HuH-7.5 (cell line): ENCODE measurements at regions not wholly inside any gene's neighbourhood (a gene's known extent, or its start where the extent isn't known, plus 50 kb on each side); places are given as distances from the start of the nearest gene placed in this dataset.
A peak's percentile ranks its signal among the peaks of the same experiment; 100 is the strongest.
"Not testable (repeated sequence)": the region's sequence is repeated elsewhere in the genome, so short reads cannot be mapped to it uniquely, and the experiment has no call there.

Source experiments
- DNase-seq: peaks from one replicate; pipeline ENCODE4 v3.0.0; 2011; ENCODE audit warnings: low spot score

- DNase-seq, result peak; percentile 12
Measured at GRCh38 chr14:45716572-45716971, 463.6 kb upstream of the MIS18BP1 start.

GRCh38 chr14:45715946-45716345, 462.9 kb upstream of the MIS18BP1 start:
- no peak for DNase-seq

- DNase-seq, result no peak
Measured at GRCh38 chr14:45709541-45709940, 456.5 kb upstream of the MIS18BP1 start.

DNA sequence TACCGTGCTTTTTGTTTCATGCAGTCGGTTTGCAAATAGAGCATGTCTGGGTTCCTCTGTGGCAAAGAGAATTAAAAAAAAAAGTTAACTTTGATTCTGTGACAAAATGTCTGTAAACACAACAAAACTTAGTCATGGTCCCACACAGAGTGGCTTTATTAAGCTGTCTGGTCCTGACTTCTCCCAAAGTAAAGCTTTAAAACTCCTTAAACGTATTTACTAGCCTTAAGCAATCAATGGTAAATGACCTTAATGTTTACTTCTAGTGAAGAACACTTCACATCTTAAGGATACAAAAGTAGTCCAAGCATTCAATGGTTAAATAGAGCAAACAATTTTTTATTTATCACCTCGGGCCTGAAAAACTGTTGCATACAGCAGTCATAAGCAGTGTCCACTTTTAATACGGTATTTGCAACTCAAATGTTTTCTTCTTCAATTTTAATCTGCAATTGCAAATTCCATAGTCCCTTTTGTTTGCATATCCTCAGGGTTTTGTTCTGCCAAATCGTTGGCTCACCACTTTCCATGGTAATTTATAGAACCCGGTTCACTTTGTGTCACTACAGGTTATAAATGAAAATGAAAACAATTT, 453.0 kb upstream of the MIS18BP1 start:
- DNase-seq, result no peak

- no peak for DNase-seq
Measured at GRCh38 chr14:45699471-45699870, 446.5 kb upstream of the MIS18BP1 start.

DNA sequence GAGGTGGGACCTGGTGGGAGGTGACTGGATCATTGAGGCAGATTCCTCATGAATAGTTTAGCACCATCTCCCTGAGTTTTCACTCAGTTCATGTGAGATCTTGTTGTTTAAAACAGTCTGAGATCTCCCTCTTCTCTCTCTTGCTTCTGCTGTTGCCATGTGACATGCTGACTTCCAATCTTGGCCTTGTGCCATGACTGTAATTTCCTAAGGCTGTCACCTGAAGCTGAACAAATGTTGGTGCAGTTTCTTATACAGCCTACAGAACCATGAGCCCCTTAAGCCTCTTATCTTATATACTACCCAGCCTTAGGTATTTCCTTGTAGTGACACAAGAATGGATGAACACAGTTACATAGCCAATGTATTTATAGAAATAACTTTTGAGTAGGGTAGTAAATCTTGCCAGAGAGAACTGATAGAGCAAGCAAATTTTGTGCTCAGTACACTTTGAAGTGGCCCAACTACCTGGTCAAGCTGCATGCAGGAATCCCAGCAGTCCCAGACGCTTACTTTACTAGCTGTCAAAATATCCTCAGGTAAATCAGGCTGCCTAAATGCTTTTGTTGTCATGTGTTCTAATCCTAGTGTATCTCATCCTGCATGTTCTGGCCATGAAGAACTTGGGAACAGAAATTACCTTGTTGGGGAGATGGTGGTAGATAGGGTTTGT, 445.6 kb upstream of the MIS18BP1 start:
- no peak for DNase-seq

DNA sequence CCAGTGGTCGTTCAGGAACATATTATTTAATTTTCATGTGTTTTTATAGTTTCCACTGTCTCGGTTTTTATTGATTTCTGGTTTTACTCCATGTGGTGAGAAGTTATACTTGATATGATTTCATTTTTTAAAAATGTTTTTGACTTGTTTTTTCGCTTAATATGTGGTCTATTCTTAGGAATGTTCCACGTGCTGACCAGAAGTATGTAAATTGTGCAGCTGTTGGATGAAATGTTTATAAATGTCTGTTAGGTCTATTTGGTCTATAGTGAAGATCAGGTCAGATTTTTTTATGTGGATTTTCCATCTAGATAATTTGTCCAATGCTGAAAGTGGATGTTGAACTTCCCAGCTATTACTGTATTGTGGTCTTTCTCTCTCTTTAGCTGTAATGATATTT, 433.8 kb upstream of the MIS18BP1 start:
- no peak for DNase-seq

GRCh38 chr14:45680531-45680930, 427.5 kb upstream of the MIS18BP1 start:
- DNase-seq, result no peak

DNA sequence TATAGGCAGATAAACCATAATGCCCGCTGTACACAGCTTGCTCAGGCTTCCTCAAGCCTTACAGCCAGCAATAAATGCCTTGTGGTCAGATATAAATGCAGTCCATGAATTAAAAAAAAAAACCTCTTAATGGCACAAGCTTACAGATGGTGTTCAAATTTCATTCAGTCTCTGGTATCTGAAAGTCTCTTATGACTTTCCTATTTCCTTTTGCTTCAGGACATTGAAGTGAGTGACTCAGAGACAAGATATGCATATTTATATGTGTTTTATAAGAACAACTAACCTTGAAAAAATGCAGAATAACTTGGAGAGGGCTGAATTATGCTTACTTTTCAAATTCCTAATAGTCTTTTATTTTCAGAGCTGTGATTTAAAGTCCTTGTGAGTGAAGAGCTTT, 426.9 kb upstream of the MIS18BP1 start:
- DNase-seq, result no peak

GRCh38 chr14:45678163-45678562, 425.2 kb upstream of the MIS18BP1 start:
- DNase-seq, result no peak

DNA sequence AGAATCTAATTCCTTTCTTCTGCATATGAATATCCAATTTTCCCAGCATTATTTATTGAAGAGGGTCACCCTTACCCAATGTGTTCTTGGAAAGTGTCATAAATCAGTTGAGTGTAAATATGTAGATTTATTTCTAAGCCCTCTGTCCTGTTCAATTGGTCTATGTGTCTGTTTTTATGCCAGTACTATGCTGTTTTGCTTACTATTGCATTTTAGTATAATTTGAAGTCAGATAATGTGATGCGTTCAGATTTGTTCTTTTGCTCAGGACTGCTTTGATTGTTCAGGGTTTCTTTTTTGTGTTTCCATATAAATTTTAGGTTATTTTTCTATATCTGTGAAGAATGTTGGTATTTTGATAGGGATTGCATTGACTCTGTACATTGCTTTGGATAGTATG, 420.4 kb upstream of the MIS18BP1 start:
- DNase-seq, result no peak

- no peak for DNase-seq
Measured at GRCh38 chr14:45664668-45665356, 411.8 kb upstream of the MIS18BP1 start.

- no peak for DNase-seq
Measured at GRCh38 chr14:45658917-45659299, 405.9 kb upstream of the MIS18BP1 start.

DNA sequence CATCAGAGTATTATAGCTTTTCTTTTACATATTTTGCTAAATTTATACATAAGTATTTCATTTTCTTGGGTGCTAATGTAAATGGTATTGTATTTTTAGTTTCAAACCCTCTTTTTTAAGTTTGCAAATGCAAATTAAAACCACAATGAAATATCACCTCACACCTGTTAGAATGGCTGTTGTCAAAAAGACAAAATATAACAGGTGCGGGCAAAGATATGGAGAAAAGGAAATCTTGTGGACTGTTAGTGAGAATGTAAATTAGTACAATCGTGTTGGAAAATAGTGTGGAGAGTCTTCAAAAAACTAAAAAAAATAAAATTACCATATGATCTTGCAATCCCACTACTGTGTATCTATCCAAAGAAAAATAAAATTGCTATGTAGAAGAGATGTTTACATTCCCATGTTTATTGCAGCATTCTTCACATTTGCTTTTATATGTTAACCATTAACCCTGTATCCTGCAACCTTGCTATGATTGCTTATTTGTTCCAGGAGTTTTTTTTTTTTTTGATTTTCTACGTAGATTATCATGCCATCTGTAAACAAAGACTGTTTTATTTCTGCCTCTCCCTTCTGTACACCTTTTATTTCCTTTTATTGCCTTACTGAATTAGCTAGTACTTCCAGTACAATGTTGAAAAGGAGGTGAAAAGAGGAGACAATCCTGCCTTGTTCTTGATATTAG, 405.4 kb upstream of the MIS18BP1 start:
- no peak for DNase-seq

DNA sequence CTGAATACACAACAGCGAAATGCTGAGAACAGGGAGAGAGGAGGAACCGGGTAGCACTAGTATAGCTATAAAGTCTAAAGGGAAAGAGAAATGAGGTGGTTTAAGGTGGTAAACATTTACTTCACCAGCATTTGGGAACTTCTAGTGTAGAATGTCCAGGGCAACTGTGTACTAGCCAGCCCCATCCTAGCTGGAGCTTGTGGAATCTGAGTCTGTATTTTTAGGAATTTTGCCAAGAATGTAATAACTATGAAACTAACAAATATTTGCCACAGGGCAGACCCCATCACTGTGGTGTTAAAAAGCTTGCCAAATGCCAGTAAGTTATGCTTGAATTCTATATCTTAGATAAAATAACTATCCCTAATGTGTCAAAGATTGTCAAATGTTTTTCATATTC, 398.9 kb upstream of the MIS18BP1 start:
- no peak for DNase-seq

DNA sequence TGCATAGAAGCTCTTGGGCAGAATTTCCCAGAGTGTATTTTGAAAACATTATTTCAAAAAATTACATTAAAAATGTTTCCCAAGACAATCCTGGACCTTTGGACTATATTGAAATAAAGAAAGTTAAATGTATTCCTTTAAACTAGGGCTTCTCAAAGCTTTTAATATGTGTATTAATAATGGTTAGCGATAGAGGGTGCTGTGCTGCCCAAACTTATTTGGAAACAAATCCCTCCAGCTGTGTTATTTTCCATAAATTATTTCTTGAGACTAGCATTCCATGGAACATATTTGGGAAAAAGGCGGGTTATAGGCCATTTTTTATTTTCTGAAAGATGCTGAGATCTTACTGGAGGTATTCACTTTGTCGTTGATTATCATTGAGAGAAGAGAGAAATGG, 397.8 kb upstream of the MIS18BP1 start:
- no peak for DNase-seq

DNA sequence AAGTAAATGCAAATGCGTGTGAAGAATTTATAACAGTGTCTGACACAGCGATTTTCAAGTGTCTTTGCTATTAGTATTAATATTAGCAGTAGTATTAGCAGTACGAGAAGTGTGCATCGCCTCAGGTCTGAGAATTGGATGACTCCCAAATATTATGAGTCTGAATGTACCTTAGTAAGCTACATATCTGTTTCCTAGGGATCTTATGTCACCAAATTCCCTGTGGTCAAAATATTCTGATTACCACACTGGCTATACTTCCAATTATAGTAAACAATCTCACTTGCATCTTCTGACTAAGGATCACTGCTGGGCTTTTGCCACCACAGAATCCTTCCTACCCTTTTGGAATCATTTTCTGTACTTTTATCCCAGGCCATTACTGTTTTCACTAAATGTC, 396.0 kb upstream of the MIS18BP1 start:
- DNase-seq, result no peak

GRCh38 chr14:45641541-45641940, 388.5 kb upstream of the MIS18BP1 start:
- no peak for DNase-seq

DNA sequence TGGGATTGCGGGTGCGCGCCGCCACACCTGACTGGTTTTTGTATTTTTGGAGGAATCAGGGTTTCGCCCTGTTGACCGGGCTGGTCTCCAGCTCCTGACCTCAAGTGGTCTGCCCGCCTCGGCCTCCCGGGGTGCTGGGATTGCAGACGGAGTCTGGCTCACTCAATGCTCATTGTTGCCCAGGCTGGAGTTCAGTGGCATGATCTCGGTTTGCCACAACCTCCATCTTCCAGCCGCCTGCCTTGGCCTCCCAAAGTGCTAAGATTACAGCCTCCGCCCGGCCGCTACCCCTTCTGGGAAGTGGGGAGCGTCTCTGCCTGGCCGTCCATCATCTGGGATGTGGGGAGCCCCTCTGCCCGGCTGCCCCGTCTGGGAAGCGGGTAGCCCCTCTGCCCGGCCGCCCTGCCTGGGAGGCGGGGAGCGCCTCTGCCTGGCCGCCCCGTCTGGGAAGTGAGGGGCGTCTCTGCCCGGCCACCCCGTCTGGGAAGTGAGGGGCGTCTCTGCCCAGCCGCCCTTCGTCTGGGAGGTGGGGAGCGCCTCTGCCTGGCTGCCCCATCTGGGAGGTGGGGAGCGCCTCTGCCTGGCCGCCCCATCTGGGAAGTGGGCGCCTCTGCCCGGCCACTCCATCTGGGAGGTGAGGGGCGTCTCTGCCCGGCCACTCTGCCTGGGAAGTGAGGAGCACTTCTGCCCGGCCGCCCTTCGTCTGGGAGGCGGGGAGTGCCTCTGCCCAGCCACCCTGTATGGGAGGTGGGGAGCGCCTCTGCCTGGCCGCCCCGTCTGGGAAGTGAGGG, 381.8 kb upstream of the MIS18BP1 start:
- not testable (repeated sequence) for DNase-seq

GRCh38 chr14:45633220-45633984, 380.4 kb upstream of the MIS18BP1 start:
- DNase-seq, result no peak

GRCh38 chr14:45621731-45622130, 368.7 kb upstream of the MIS18BP1 start:
- DNase-seq, result no peak
